Mucosa of rectum (tissue), 2 donors: ENCODE measurements at regions not wholly inside any gene's neighbourhood (a gene's known extent, or its start where the extent isn't known, plus 50 kb on each side); places are given as distances from the start of the nearest gene placed in this dataset.

ENCODE experiments used
- H3K27ac ChIP-seq, 2 donors: one replicate each; pipeline ENCODE4 v1.7.0; 2013; ENCODE audit warnings: inconsistent platforms in 2 of 2, low read depth in 2 of 2, low read length in 2 of 2
- H3K27me3 ChIP-seq, 2 donors: one replicate each; pipeline ENCODE4 v1.7.0; 2013; ENCODE audit warnings: low read length in 2 of 2; ENCODE audit not compliant: control insufficient read depth in 2 of 2, insufficient read depth in 2 of 2
- H3K36me3 ChIP-seq, 2 donors: one replicate each; pipeline ENCODE4 v1.7.0; 2013; ENCODE audit warnings: low read length in 2 of 2; ENCODE audit not compliant: control insufficient read depth in 2 of 2, insufficient read depth in 2 of 2
- H3K4me1 ChIP-seq, 2 donors: one replicate each; pipeline ENCODE4 v1.7.0; 2013; ENCODE audit warnings: low read length in 2 of 2, mild to moderate bottlenecking in 1 of 2; ENCODE audit not compliant: control insufficient read depth in 2 of 2, insufficient read depth in 2 of 2
- H3K4me3 ChIP-seq, 2 donors: one replicate each; pipeline ENCODE4 v1.7.0; 2013; ENCODE audit warnings: low read length in 2 of 2
- H3K9ac ChIP-seq, 2 donors: one replicate each; pipeline ENCODE4 v1.7.0; 2013; ENCODE audit warnings: low read length in 2 of 2, low read depth in 1 of 2, mild to moderate bottlenecking in 1 of 2
- H3K9me3 ChIP-seq, 2 donors: one replicate each; pipeline ENCODE4 v1.7.0; 2013; ENCODE audit warnings: low read length in 2 of 2; ENCODE audit not compliant: control insufficient read depth in 2 of 2
- donor health status: healthy.
- donor health status: Normal muscosa, but diverticular disease.

- no peak overlapping the region for H3K4me3 ChIP-seq
- no peaks in the 10 kb centered on the region for H3K36me3 ChIP-seq
- H3K4me1 ChIP-seq, result no peaks in the 10 kb centered on the region
- H3K9me3 ChIP-seq, result no peaks in the 10 kb centered on the region
- H3K27me3 ChIP-seq, result no peaks in the 10 kb centered on the region
- H3K27ac ChIP-seq, result no peak overlapping the region
- H3K9ac ChIP-seq, result no peak overlapping the region
Observed at GRCh38 chr12:90899456-90900182, 55.4 kb downstream of the CCER1 start.

GRCh38 chr12:90897986-90898385 lies 57.0 kb downstream of the CCER1 start:
- Histone ChIP-seq H3K9me3 (no peaks in the 10 kb centered on the region), H3K4me1 (no peaks in the 10 kb centered on the region), H3K4me3 (no peak overlapping the region), H3K27ac (no peak overlapping the region), H3K36me3 (no peaks in the 10 kb centered on the region), H3K27me3 (no peaks in the 10 kb centered on the region), H3K9ac (no peak overlapping the region)

DNA sequence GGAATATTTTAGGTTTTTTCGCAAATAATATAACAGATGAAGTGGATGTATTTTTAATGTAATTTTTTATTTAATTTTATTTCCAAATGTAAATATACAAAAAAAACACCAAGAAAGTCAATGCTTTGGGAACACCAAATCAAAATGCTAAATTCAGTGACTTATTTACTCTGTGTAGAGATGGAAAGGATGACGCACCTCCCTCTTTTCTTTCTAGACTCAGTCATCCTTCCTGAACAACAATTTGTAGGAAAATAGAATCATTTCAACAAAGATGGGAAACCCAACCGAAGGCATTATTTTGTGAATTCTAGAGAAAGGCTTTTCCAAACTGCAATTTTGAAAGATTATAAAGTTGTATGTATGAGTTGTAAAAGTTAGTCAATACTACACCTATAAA lies 57.7 kb downstream of the CCER1 start:
- Histone ChIP-seq H3K27me3 (no peaks in the 10 kb centered on the region), H3K4me1 (no peaks in the 10 kb centered on the region), H3K4me3 (no peak overlapping the region), H3K27ac (no peak overlapping the region), H3K9me3 (no peaks in the 10 kb centered on the region), H3K36me3 (no peaks in the 10 kb centered on the region), H3K9ac (no peak overlapping the region)

DNA sequence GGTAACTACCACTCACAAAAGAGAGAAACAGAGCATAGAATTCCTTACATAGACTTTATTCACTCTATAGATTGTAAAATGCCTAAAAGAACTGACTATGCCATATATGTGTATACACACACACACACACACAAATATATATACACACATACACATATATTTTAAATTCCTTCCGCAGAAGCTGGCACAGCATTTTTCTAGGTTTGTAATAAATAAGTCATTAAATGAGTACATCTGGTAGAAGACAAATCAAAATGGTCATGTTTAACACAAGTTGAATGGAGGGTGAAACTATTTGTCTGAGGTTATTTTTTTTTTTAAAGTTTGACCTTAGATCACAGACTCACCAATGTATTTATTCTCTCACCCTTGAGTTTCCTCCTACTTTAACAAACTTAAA lies 58.2 kb downstream of the CCER1 start:
- no peak overlapping the region for H3K4me3 ChIP-seq
- H3K9ac ChIP-seq, result no peak overlapping the region
- H3K36me3 ChIP-seq, result no peaks in the 10 kb centered on the region
- no peaks in the 10 kb centered on the region for H3K27me3 ChIP-seq
- no peaks in the 10 kb centered on the region for H3K4me1 ChIP-seq
- H3K9me3 ChIP-seq, result no peaks in the 10 kb centered on the region
- no peak overlapping the region for H3K27ac ChIP-seq

GRCh38 chr12:90896164-90896563 lies 58.8 kb downstream of the CCER1 start:
- Histone ChIP-seq H3K36me3 (no peaks in the 10 kb centered on the region), H3K9me3 (no peaks in the 10 kb centered on the region), H3K4me3 (no peak overlapping the region), H3K4me1 (no peaks in the 10 kb centered on the region), H3K27ac (no peak overlapping the region), H3K9ac (no peak overlapping the region), H3K27me3 (no peaks in the 10 kb centered on the region)

DNA sequence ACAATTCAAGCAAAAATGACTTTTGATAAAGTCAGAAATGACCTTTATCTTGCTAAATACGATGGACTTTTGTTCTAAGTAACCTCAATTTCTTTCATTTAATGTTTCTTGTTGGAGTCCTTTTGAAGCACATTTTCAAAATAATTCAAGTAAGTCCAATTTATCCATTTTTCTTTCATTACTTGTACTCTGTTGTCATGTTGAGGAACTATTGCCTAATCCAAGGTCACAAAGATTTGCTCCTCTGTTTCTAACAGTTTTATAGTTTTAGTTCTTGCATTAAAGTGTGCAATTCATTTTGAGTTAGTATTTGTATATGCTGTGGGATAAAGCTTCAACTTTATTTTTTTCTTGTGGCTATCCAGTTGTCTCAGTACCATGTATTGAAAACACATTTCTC lies 66.7 kb downstream of the CCER1 start:
- Histone ChIP-seq H3K4me3 (no peak overlapping the region), H3K27me3 (no peaks in the 10 kb centered on the region), H3K9ac (no peak overlapping the region), H3K27ac (no peak overlapping the region), H3K9me3 (no peaks in the 10 kb centered on the region), H3K36me3 (no peaks in the 10 kb centered on the region), H3K4me1 (no peaks in the 10 kb centered on the region)

DNA sequence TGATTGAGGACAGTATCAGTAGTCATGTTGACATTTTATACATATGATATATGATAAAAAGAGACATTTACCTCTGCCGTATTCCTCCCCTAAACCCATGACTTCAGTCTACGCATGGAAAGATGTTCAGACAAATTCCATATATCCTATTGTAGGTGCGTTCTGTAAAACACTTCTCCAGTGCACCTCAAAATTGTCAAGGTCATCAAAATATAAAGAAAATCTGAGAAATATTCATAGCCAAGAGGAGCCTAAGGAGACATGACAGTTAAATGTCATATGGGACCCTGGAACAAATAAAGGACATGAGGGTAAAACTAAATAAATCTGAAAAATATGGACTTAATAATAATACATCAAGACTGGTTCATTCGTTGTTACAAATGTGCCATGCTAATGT lies 71.5 kb downstream of the CCER1 start:
- H3K9me3 ChIP-seq, result no peaks in the 10 kb centered on the region
- H3K4me1 ChIP-seq, result no peaks in the 10 kb centered on the region
- H3K27ac ChIP-seq, result no peak overlapping the region
- no peak overlapping the region for H3K4me3 ChIP-seq
- no peak overlapping the region for H3K9ac ChIP-seq
- no peaks in the 10 kb centered on the region for H3K27me3 ChIP-seq
- no peaks in the 10 kb centered on the region for H3K36me3 ChIP-seq

DNA sequence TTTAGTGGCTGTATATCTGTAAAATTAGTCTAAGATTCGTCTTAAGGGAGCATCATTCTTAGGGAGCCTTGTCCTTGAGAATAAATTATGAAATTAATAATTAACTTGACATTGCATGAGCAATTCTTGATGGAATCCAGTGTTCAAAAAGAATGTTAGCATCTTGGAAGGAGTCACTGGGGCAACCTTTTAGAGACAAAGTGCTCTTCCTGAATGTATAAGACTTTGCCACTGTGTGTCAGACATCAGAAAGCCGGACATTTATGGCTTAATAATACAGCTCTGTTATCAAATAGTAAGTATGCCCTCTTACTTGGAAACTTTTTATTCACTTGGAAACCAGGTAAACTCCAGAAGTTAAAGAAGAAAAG lies 83.3 kb downstream of the CCER1 start:
- no peaks in the 10 kb centered on the region for H3K36me3 ChIP-seq
- H3K9me3 ChIP-seq, result no peaks in the 10 kb centered on the region
- H3K4me1 ChIP-seq, result no peaks in the 10 kb centered on the region
- no peak overlapping the region for H3K27ac ChIP-seq
- no peak overlapping the region for H3K9ac ChIP-seq
- no peaks in the 10 kb centered on the region for H3K27me3 ChIP-seq
- H3K4me3 ChIP-seq, result no peak overlapping the region

- Histone ChIP-seq H3K27me3 (no peaks in the 10 kb centered on the region), H3K9ac (no peak overlapping the region), H3K9me3 (no peaks in the 10 kb centered on the region), H3K27ac (no peak overlapping the region), H3K36me3 (no peaks in the 10 kb centered on the region), H3K4me3 (no peak overlapping the region), H3K4me1 (no peaks in the 10 kb centered on the region)
Observed at GRCh38 chr12:90870971-90871725, 83.8 kb downstream of the CCER1 start.

GRCh38 chr12:90868626-90869025 lies 86.3 kb downstream of the CCER1 start:
- Histone ChIP-seq H3K9me3 (no peaks in the 10 kb centered on the region), H3K4me1 (no peaks in the 10 kb centered on the region), H3K9ac (no peak overlapping the region), H3K27me3 (no peaks in the 10 kb centered on the region), H3K36me3 (no peaks in the 10 kb centered on the region), H3K27ac (no peak overlapping the region), H3K4me3 (no peak overlapping the region)
